ENCODE measurements at regions not wholly inside any gene's neighbourhood (a gene's known extent, or its start where the extent isn't known, plus 50 kb on each side); places are given as distances from the start of the nearest gene placed in this dataset.

DNA sequence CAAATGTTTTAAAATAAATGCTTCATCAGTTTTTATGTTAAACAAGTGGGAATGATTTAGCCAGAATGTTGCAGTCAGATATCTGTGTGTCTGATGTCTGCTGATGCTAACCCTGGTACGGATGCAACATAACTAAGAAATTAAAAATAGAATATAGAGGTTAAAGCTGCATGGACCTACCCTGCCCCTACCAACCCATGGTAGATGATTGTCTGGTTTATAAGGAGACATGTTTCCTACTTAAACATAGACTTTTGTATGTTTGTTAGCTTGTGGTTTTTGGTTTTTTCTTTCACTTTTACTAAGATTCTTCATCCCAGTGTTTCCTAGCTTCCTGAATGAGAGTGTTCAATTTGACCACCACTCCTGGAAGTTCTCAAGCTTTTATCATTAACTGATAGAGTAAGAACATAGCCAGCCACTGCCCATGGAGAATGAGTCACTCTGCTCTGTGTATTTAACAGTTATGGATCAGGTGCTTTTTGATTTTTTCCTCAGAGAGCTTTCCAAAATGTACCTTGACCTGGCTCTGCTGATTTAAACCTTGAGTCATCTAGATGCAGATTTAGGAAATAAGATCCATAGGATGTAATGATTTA lies 70.7 kb upstream of the VEPH1 start:
- no peak for DNase-seq

DNA sequence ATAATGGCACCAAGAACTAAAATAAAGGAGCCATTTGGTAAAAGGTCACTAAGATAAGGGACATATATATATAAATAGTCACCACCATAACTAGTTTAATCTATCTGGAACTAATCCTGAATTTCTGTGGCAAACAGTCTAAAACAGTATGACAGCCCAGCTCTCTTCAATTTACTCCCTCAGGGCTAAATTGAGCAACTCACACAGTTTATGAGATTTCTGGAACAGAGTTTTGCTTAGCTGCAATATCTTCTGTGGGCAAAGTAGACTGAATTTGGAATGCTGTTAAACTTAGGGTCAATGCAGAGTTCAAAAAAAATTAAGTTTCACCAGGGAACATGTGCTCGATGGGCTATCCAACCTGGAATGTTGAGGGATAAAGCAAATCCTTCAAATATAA lies 70.1 kb upstream of the VEPH1 start:
- no peak for DNase-seq

DNA sequence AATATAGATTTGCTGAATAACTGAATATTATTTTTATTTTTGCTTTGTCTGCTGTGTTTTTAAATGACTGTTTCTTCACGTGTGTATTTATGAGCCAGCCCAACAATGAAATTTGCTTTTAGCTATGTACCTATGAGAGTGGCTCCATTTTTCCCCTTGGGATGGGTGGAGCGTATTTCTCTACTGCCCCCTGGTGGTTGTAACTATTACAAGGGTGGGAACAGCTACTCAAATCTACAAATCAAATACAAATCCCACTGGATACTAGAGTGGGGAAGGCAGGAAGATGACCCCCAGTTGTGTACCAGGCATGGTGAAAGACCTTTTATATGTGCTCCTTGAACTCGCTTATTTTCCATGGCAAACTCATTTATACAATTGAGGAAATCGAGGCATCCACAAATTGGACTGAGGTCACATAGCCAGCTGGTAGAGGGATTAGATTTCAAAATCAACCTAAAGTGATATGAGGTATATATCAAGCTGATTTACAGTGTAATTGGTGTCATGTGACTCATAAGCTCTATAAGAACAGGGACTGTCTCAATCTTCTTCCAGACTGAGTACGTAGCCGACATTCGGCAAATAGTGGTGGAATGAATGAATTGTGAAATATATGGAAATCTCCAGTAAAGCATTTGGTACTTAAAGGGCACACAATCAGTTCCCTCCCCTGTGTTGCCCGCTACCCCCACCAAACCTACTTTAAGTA lies 69.5 kb upstream of the VEPH1 start:
- peak; percentile 22 to 28 for DNase-seq

DNA sequence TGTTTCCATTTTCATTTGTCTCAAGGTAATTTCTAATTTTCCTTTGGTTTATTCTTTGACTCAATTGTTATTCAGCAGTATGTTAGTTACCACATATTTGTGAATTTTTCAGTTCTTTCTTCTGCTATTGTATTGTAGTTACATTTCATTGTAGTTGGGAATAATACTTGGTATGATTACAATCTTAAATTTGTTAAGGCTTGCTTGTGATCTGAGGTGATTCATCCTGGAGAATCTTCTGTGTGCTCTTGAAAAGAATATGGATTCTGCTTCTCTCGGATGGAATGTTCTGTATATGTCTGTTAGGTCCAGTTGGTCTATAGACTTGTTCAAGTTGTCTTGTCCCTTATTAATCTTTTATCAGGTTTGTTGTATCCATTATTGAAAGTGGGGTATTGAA lies 63.4 kb upstream of the VEPH1 start:
- no peak for DNase-seq

DNA sequence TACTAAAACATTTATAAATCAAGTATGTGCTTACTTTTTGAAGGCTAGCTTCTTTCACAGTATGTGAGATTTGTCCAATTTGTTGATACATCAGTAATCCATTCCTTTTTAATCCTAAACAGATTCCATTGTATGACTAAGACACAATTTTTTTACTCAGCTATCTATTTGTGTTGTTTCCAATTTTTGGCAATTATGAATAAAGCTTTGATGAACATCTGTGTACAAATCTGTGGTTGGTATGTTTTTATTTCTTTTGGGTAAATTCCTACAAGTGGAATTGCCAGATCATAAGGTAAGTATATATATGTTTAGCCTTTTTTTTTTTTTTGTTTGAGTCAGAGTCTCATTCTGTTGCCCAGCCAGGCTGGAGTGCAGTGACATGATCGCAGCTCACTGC lies 56.2 kb upstream of the VEPH1 start:
- no peak for DNase-seq
